ENCODE measurements at regions not wholly inside any gene's neighbourhood (a gene's known extent, or its start where the extent isn't known, plus 50 kb on each side); places are given as distances from the start of the nearest gene placed in this dataset.

GRCh38 chr11:97938789-97939188, 1082.0 kb upstream of the CNTN5 start:
- no peak for DNase-seq
- H3K36me3 ChIP-seq = no peaks in the 10 kb centered on the region
- no peak overlapping the region for H3K4me3 ChIP-seq

GRCh38 chr11:97943493-97943892, 1077.3 kb upstream of the CNTN5 start:
- Histone ChIP-seq H3K9me3 (no peaks in the 10 kb centered on the region), H3K36me3 (no peaks in the 10 kb centered on the region), H3K4me3 (no peak overlapping the region), H3K27me3 (no peaks in the 10 kb centered on the region; the same call in 1 of the 2 replicates)
- no peak for DNase-seq

More at GRCh38 chr11:97938789-97939188, 1082.0 kb upstream of the CNTN5 start:
- Histone ChIP-seq H3K27me3 (no peaks in the 10 kb centered on the region), H3K9me3 (no peaks in the 10 kb centered on the region)

- DNase-seq = no peak
- Histone ChIP-seq H3K9me3 (no peaks in the 10 kb centered on the region), H3K27me3 (no peaks in the 10 kb centered on the region; the same call in 1 of the 2 replicates), H3K4me3 (no peak overlapping the region), H3K36me3 (no peaks in the 10 kb centered on the region)
Measured at GRCh38 chr11:97948793-97949192, 1072.0 kb upstream of the CNTN5 start.

DNA sequence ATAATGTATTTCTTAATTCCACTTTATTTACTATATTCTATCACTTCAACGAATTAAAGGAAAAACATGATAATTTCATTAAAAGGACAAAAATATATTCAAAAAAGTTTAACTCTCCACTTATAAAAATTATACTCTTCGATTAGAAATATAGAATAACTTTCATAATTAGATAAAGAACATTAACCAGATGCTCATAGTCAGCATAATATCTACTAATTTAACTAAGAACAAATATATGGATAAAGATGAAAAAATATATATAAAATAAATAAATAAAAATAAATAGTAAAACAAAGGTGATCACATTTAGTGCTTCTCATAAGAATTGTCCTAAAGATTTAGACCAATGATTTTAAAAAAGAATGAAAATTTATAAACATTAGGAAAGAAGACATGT, 1065.2 kb upstream of the CNTN5 start:
- no peak for DNase-seq
- no peaks in the 10 kb centered on the region for H3K36me3 ChIP-seq
- H3K27me3 ChIP-seq = no peaks in the 10 kb centered on the region
- H3K4me3 ChIP-seq = no peak overlapping the region
- H3K9me3 ChIP-seq = no peaks in the 10 kb centered on the region

DNA sequence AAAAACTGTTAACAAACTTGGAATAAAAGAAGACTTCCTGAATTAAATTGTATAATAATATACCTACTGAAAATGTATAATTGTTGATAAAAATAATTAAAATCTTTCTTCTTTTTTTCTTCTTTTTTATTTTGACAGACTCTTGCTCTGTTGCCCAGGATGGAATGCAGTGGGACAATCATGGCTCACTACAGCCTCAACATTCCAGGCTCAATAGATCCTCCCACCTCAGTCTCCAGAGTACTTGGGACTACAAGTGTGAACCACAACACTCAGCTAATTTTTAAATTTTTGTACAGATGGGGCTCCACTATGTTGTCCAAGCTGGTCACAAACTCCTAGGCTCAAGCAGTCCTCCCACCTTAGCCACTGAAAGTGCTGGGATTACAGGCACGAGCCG, 1063.8 kb upstream of the CNTN5 start:
- DNase-seq = no peak
- no peaks in the 10 kb centered on the region for H3K9me3 ChIP-seq
- H3K4me3 ChIP-seq = no peak overlapping the region
- H3K27me3 ChIP-seq = no peaks in the 10 kb centered on the region
- H3K36me3 ChIP-seq = no peaks in the 10 kb centered on the region

DNA sequence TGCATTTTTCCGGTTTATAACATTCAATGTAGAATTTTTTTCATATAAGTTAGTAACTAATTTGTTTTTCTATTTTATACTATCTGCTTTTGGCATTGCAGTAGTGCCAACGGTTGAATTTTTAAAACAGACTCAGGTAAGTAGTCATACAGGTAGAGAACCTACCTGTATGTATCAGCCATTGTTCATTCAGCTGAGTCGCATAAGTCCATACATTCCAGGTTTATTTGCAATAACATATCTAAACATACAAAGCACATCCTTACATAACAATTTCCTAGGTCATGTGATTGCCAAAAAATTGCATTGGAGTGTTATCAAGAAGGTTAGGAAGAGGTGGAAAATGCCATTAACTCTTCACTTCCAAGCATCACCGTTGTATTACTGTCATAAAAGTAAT, 1059.3 kb upstream of the CNTN5 start:
- Histone ChIP-seq H3K36me3 (no peaks in the 10 kb centered on the region), H3K27me3 (no peaks in the 10 kb centered on the region), H3K9me3 (no peaks in the 10 kb centered on the region), H3K4me3 (no peak overlapping the region)
- no peak for DNase-seq

DNA sequence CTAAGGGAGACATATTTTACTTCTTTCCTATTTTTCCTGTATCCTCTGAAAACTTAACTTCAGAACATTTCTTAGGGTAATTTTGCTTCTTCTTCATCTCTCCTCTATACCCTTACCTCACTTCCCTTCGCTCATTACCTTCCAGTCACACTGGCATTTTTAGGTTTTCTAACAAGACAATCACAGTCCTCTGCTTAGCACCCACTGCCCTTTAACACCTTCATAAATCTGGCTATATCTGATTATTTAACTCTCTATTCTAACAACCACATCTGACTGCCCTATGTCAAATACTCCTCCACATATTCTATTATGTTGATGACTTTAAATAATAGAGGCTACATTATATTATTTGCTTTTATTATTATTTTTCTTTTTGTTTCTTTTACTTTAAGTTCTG, 1058.0 kb upstream of the CNTN5 start:
- DNase-seq = no peak
- H3K36me3 ChIP-seq = no peaks in the 10 kb centered on the region
- no peaks in the 10 kb centered on the region for H3K27me3 ChIP-seq
- H3K9me3 ChIP-seq = peaks cover 7% of the 10 kb centered on the region
- H3K4me3 ChIP-seq = no peak overlapping the region

DNA sequence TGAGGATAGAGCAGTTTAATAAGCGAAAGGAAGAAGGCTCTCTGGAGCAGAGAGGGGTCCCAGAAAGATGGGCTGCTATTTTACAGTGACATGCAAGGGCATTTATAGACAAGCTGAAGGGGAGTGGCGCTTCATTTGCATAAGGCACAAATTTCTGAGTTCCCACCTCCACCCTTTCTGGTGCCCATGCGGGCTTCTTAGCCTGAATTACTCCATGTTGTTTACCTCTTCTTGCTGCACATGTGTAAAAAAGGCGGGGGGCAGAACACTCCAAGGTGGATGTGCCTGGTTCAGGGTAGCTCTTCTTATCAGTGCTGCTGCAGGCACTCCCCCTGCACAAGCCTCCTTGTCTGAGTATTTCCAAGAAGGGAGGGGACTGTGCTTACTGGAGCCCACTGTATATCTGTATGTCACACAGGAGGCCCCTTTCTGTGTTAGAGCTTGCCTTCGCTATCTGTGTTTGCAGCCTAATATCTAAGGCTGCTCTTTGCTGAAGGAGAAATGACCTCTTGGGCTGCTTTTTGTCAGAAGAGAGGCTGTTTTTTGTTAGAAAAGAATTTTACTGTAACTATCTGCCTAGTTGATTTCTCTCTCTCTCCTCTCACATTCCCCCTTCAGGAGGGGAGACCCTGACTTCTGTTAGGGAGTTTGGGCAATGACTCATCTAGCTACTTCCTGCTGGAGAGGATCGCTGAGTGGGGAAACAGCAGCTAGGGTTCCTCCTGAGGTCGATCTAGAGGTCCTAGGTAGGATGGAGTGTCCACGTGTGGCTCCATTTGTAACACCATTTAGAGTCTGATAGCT, 1057.0 kb upstream of the CNTN5 start:
- Histone ChIP-seq H3K27me3 (no peaks in the 10 kb centered on the region), H3K4me3 (no peak overlapping the region), H3K9me3 (peaks cover 7% of the 10 kb centered on the region), H3K36me3 (no peaks in the 10 kb centered on the region)
- DNase-seq = no peak

DNA sequence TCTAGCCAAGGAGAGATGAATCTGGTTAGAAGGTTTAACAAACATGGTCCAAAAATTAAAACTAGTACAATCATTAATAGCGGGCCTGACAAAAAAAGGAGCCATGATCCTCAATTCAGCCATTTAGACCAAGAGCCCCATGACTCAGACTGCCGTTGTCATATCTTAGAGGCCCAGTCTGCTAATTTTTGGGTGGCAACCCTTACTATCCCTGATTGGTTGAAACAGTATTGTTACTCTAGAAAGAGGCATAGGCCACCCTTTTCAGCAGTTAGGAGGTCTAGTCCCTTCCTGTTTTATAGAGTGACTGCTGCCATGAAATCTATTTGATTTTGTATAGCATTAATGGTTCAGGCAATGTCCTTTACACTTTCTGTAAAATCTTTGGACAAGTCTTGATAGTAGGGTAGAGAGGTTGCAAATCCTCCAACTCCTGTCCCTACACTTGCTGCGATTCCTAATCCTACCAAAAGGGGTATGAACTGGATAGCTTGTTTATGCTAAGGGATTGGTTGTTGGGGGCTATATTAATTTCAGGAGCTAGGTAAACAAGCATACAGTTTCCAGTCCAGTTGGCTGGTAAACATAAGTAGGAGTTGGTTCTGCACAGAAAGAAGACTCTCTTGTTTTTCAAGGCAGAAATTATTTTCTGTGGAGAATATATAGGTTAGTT, 1056.3 kb upstream of the CNTN5 start:
- H3K4me3 ChIP-seq = no peak overlapping the region
- no peak for DNase-seq
- H3K36me3 ChIP-seq = no peaks in the 10 kb centered on the region
- H3K27me3 ChIP-seq = no peaks in the 10 kb centered on the region
- H3K9me3 ChIP-seq = peaks cover 7% of the 10 kb centered on the region

DNA sequence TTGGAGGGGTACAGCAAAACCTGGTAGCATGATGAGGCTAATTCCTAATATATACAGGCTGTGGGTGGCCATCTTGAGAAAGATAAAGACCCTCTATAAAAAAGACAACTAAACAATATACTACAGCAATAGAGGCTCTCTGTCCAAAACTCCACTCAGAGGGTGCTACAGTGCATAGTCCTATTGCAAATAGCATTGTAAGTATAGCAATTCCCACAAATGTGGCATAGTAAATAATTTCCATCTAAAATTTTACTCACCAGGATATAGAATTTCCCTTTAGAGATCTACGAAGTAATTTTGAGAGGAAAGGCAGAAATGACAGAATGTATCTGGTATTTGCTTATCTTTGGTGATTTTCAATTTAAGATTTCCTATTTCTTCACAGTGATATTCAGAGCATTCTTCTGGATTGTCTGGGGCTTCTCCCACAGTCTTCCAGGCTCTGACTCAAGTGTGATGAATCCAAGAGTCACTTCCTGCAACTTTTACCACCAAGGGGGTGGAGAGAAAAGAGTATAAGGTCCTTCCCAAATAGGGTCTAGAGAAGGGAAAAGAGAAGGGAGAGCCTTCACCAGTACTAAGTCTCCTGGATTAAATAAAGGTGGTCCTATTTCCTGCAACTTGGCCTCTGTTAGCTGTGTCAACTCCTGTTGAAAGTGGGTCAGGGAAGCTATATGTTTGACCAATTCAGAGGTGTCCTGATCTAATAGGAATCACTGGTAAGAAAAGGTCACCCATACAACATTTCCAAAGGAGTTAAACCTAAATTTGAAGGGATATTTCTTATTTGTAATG, 1054.7 kb upstream of the CNTN5 start:
- Histone ChIP-seq H3K9me3 (peaks cover 7% of the 10 kb centered on the region), H3K4me3 (no peak overlapping the region), H3K27me3 (no peaks in the 10 kb centered on the region), H3K36me3 (no peaks in the 10 kb centered on the region)
- DNase-seq = peak; percentile 68

GRCh38 chr11:97966901-97967300, 1053.8 kb upstream of the CNTN5 start:
- no peak overlapping the region for H3K4me3 ChIP-seq
- DNase-seq = no peak
- no peaks in the 10 kb centered on the region for H3K27me3 ChIP-seq
- no peaks in the 10 kb centered on the region for H3K36me3 ChIP-seq
- H3K9me3 ChIP-seq = peaks cover 7% of the 10 kb centered on the region

DNA sequence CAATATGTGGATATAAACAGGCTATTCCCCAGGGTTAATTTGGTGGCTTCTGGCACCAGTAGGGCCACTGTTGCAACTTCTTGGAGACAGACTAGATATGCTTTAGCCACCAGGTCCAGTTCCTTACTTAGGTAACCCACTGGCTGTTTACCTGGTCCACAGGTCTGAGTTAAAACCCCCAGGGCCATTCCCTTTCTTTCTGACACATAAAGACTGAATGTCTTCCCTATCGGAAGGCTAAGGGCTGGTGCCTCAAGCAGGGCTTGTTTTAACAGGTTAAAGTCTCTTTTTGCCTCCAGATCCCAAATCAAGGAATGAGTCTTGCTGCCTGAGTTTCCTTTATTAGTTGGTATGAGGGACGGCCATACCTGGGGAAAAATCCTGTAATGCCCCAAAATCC, 1052.7 kb upstream of the CNTN5 start:
- Histone ChIP-seq H3K9me3 (peaks cover 7% of the 10 kb centered on the region), H3K4me3 (no peak overlapping the region), H3K27me3 (no peaks in the 10 kb centered on the region), H3K36me3 (no peaks in the 10 kb centered on the region)
- no peak for DNase-seq

DNA sequence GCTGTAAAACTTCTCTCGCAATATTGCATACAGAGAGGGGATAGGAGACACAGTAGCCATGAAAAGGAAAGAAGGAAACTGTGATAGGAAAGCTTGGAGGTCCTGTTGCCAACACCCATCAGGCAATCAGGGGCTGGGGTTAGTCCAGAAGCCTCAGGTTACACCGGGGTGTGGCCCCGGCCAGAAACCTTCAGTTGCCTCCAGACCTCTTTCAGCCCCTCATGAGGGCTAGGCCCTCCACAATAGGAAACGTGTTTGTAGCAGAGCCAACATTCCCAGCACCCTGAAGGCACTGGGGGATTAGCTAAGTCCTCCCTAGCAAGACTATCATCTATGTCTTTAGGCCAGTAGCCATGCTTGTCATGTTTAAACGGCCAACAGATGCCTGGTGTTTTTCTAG, 1048.0 kb upstream of the CNTN5 start:
- Histone ChIP-seq H3K9me3 (no peaks in the 10 kb centered on the region), H3K4me3 (no peak overlapping the region), H3K27me3 (no peaks in the 10 kb centered on the region), H3K36me3 (no peaks in the 10 kb centered on the region)
- no peak for DNase-seq

GRCh38 chr11:97973352-97973857, 1047.3 kb upstream of the CNTN5 start:
- Histone ChIP-seq H3K36me3 (no peaks in the 10 kb centered on the region), H3K27me3 (no peaks in the 10 kb centered on the region), H3K9me3 (no peaks in the 10 kb centered on the region), H3K4me3 (no peak overlapping the region)
- DNase-seq = no peak

GRCh38 chr11:97974798-97975498, 1045.8 kb upstream of the CNTN5 start:
- Histone ChIP-seq H3K4me3 (no peak overlapping the region), H3K36me3 (no peaks in the 10 kb centered on the region), H3K27me3 (no peaks in the 10 kb centered on the region), H3K9me3 (no peaks in the 10 kb centered on the region)
- DNase-seq = no peak

DNA sequence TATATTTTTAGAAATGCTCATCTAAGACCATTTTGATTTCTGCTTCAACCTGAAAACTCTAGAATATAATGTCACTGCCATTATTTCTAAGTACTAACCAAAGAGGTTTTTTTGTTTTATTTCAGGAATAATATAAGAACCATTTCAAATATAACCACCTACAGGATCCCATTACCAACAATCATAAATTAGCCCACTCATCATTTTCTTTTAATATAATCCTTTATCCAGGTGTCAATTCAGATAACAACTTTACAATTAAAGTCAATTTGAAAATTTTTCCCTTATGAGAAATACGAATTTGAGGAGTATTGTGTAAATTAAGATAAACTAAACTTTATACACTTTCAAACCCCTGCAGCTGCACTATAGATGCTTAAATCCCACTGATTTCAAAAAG, 1043.0 kb upstream of the CNTN5 start:
- DNase-seq = no peak
- H3K4me3 ChIP-seq = no peak overlapping the region
- no peaks in the 10 kb centered on the region for H3K9me3 ChIP-seq
- H3K27me3 ChIP-seq = no peaks in the 10 kb centered on the region
- H3K36me3 ChIP-seq = no peaks in the 10 kb centered on the region

- DNase-seq = no peak
- no peaks in the 10 kb centered on the region for H3K9me3 ChIP-seq
- no peaks in the 10 kb centered on the region for H3K27me3 ChIP-seq
- no peak overlapping the region for H3K4me3 ChIP-seq
- H3K36me3 ChIP-seq = no peaks in the 10 kb centered on the region
Measured at GRCh38 chr11:97979741-97980140, 1041.0 kb upstream of the CNTN5 start.
